Tibial nerve (tissue), 3 donors: ENCODE measurements at regions not wholly inside any gene's neighbourhood (a gene's known extent, or its start where the extent isn't known, plus 50 kb on each side); places are given as distances from the start of the nearest gene placed in this dataset.

Experiments used
- POLR2A ChIP-seq, 2 donors: fragments of 450-650 bp; IDR thresholded peaks; one replicate each; pipeline ENCODE4 v1.6.1; 2017; ENCODE audit warnings: antibody characterized with exemption in 2 of 2, mild to moderate bottlenecking in 2 of 2, moderate library complexity in 2 of 2
- TF ChIP-seq, protein P1 (sequence below), 5 experiments: fragments of 200-600 bp in 3 of 5; fragments of 450-650 bp in 2 of 5; sonication (generic) in 3 of 5; IDR thresholded peaks; one replicate each; pipeline ENCODE4 v1.5.1; 2016 to 2019; ENCODE audit warnings: antibody characterized with exemption in 5 of 5, mild to moderate bottlenecking in 3 of 5, moderate library complexity in 2 of 5

DNA sequence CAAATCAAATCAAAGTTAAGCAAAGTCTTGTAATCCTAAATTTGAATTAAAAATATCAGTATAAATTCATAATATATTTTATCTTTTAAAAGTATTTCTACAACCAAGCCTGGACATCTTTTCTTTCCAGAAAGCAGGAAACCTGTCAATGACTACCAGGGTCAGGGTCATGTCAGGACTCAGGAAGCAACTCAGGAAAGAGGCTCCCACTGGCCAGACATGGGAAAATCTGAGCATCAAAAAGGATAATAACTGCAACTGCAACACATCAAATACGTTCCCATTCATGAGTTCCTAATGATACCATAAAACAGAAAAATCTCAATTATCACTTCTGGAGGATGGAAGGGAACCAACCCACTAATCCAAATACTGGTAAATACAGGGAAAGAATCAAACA, 76.0 kb upstream of the GALNT18 start:
- TF ChIP-seq, protein P1, sequence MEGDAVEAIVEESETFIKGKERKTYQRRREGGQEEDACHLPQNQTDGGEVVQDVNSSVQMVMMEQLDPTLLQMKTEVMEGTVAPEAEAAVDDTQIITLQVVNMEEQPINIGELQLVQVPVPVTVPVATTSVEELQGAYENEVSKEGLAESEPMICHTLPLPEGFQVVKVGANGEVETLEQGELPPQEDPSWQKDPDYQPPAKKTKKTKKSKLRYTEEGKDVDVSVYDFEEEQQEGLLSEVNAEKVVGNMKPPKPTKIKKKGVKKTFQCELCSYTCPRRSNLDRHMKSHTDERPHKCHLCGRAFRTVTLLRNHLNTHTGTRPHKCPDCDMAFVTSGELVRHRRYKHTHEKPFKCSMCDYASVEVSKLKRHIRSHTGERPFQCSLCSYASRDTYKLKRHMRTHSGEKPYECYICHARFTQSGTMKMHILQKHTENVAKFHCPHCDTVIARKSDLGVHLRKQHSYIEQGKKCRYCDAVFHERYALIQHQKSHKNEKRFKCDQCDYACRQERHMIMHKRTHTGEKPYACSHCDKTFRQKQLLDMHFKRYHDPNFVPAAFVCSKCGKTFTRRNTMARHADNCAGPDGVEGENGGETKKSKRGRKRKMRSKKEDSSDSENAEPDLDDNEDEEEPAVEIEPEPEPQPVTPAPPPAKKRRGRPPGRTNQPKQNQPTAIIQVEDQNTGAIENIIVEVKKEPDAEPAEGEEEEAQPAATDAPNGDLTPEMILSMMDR (IDR thresholded peaks at IDR 0.05): no peak
- TF ChIP-seq POLR2A (IDR thresholded peaks at IDR 0.05): no peak
